ENCODE measurements at regions not wholly inside any gene's neighbourhood (a gene's known extent, or its start where the extent isn't known, plus 50 kb on each side); places are given as distances from the start of the nearest gene placed in this dataset.
A peak's percentile ranks its signal among the peaks of the same experiment; 100 is the strongest.
"Not testable (repeated sequence)": the region's sequence is repeated elsewhere in the genome, so short reads cannot be mapped to it uniquely, and the experiment has no call there.

- in situ Hi-C loops (cut with HindIII; ENCODE audit: low pct_ligation_motif_present, low pct_unique_long_range_greater_than_20kb, low sequenced_read_pairs): no loop called here
- no peak for DNase-seq
These were observed 472.2 kb upstream of the ZMIZ1 start for GRCh38 chr10:78596556-78596955.

GRCh38 chr10:78597796-78598555, 470.8 kb upstream of the ZMIZ1 start:
- in situ Hi-C loops (cut with HindIII; ENCODE audit: low pct_ligation_motif_present, low pct_unique_long_range_greater_than_20kb, low sequenced_read_pairs): no loop called here
- no peak for DNase-seq

- in situ Hi-C loops (cut with HindIII; ENCODE audit: low pct_ligation_motif_present, low pct_unique_long_range_greater_than_20kb, low sequenced_read_pairs): no loop called here
- no peak for DNase-seq
These were observed 469.5 kb upstream of the ZMIZ1 start for GRCh38 chr10:78599122-78599853.

- in situ Hi-C loops (cut with HindIII; ENCODE audit: low pct_ligation_motif_present, low pct_unique_long_range_greater_than_20kb, low sequenced_read_pairs): no loop called here
- no peak for DNase-seq
These were observed 468.6 kb upstream of the ZMIZ1 start for GRCh38 chr10:78600121-78600665.

GRCh38 chr10:78600740-78601139, 468.0 kb upstream of the ZMIZ1 start:
- in situ Hi-C loops (cut with HindIII; ENCODE audit: low pct_ligation_motif_present, low pct_unique_long_range_greater_than_20kb, low sequenced_read_pairs): no loop called here
- DNase-seq: no peak

- in situ Hi-C loops (cut with HindIII; ENCODE audit: low pct_ligation_motif_present, low pct_unique_long_range_greater_than_20kb, low sequenced_read_pairs): no loop called here
- DNase-seq: no peak
These were observed 466.4 kb upstream of the ZMIZ1 start for GRCh38 chr10:78602201-78602932.

GRCh38 chr10:78604286-78604685, 464.5 kb upstream of the ZMIZ1 start:
- DNase-seq: no peak
- in situ Hi-C loops (cut with HindIII; ENCODE audit: low pct_ligation_motif_present, low pct_unique_long_range_greater_than_20kb, low sequenced_read_pairs): no loop called here

- in situ Hi-C loops (cut with HindIII; ENCODE audit: low pct_ligation_motif_present, low pct_unique_long_range_greater_than_20kb, low sequenced_read_pairs): no loop called here
- DNase-seq: no peak
These were observed 464.0 kb upstream of the ZMIZ1 start for GRCh38 chr10:78604721-78605120.

- peak; percentile 60 for DNase-seq
- in situ Hi-C loops (cut with HindIII; ENCODE audit: low pct_ligation_motif_present, low pct_unique_long_range_greater_than_20kb, low sequenced_read_pairs): no loop called here
These were observed 462.9 kb upstream of the ZMIZ1 start for GRCh38 chr10:78605800-78606350.

GRCh38 chr10:78606766-78607165, 462.0 kb upstream of the ZMIZ1 start:
- DNase-seq; in situ Hi-C loops (cut with HindIII; ENCODE audit: low pct_ligation_motif_present, low pct_unique_long_range_greater_than_20kb, low sequenced_read_pairs): not testable (repeated sequence)

- in situ Hi-C loops (cut with HindIII; ENCODE audit: low pct_ligation_motif_present, low pct_unique_long_range_greater_than_20kb, low sequenced_read_pairs): no loop called here
These were observed 458.8 kb upstream of the ZMIZ1 start for GRCh38 chr10:78609976-78610375.

GRCh38 chr10:78613132-78613531, 455.6 kb upstream of the ZMIZ1 start:
- no peak for DNase-seq
- in situ Hi-C loops (cut with HindIII; ENCODE audit: low pct_ligation_motif_present, low pct_unique_long_range_greater_than_20kb, low sequenced_read_pairs): no loop called here

More at GRCh38 chr10:78609976-78610375, 458.8 kb upstream of the ZMIZ1 start:
- no peak for DNase-seq

GRCh38 chr10:78614267-78614666, 454.5 kb upstream of the ZMIZ1 start:
- in situ Hi-C loops (cut with HindIII; ENCODE audit: low pct_ligation_motif_present, low pct_unique_long_range_greater_than_20kb, low sequenced_read_pairs): no loop called here
- DNase-seq: no peak

GRCh38 chr10:78614744-78615143, 454.0 kb upstream of the ZMIZ1 start:
- in situ Hi-C loops (cut with HindIII; ENCODE audit: low pct_ligation_motif_present, low pct_unique_long_range_greater_than_20kb, low sequenced_read_pairs): no loop called here
- no peak for DNase-seq

- in situ Hi-C loops (cut with HindIII; ENCODE audit: low pct_ligation_motif_present, low pct_unique_long_range_greater_than_20kb, low sequenced_read_pairs): no loop called here
- DNase-seq: no peak
These were observed 452.6 kb upstream of the ZMIZ1 start for GRCh38 chr10:78616125-78616695.

- DNase-seq: no peak
- in situ Hi-C loops (cut with HindIII; ENCODE audit: low pct_ligation_motif_present, low pct_unique_long_range_greater_than_20kb, low sequenced_read_pairs): no loop called here
These were observed 451.7 kb upstream of the ZMIZ1 start for GRCh38 chr10:78617115-78617514.

GRCh38 chr10:78617631-78618030, 451.1 kb upstream of the ZMIZ1 start:
- DNase-seq: no peak
- in situ Hi-C loops (cut with HindIII; ENCODE audit: low pct_ligation_motif_present, low pct_unique_long_range_greater_than_20kb, low sequenced_read_pairs): no loop called here

GRCh38 chr10:78618050-78618449, 450.7 kb upstream of the ZMIZ1 start:
- in situ Hi-C loops (cut with HindIII; ENCODE audit: low pct_ligation_motif_present, low pct_unique_long_range_greater_than_20kb, low sequenced_read_pairs): no loop called here

More at GRCh38 chr10:78618050-78618449, 450.7 kb upstream of the ZMIZ1 start:
- no peak for DNase-seq
